ENCODE measurements at regions not wholly inside any gene's neighbourhood (a gene's known extent, or its start where the extent isn't known, plus 50 kb on each side); places are given as distances from the start of the nearest gene placed in this dataset.
"Not testable (repeated sequence)": the region's sequence is repeated elsewhere in the genome, so short reads cannot be mapped to it uniquely, and the experiment has no call there.

DNA sequence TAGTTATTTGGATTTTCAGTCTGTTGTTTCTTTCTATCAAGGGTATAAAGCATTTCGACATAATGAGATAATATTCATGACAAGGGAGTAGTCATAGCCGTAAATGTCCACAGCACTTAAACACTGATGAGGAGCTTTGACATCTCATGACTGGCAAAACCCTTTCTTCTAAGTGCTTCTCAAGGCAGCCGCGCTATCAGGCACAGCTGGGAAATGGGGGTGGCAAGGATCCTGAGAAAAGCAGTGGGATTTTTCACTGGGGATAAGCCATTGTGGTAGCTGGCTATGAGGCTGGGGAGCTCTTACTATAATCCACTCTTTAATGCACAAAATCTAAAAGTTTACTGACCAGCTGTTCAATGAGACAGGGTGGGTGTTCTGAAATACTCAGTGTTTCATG, 493.2 kb upstream of the KLF6 start:
- DNase-seq, result no peak
- Mint-ChIP-seq H3K9me3 (no peaks in the 10 kb centered on the region), H3K36me3 (ENCODE audit: low read depth) (no peaks in the 10 kb centered on the region), H3K4me3 (no peak overlapping the region), H3K4me1 (ENCODE audit: low read depth) (no peaks in the 10 kb centered on the region), H3K27ac (no peak overlapping the region), H3K27me3 (no peaks in the 10 kb centered on the region)
- no peak for ATAC-seq
- no peak for TF ChIP-seq CTCF (IDR thresholded peaks at IDR 0.05)
- intact Hi-C loops (cut with micrococcal nuclease), result no loop called here
- POLR2A ChIA-PET, result no interaction called here
- CTCF ChIA-PET, result no interaction called here

GRCh38 chr10:4276151-4276550, 491.1 kb upstream of the KLF6 start:
- DNase-seq, result no peak
- no peaks in the 10 kb centered on the region for H3K36me3 Mint-ChIP-seq (ENCODE audit: low read depth)
- no peaks in the 10 kb centered on the region for H3K9me3 Mint-ChIP-seq
- ChIA-PET POLR2A (no interaction called here), CTCF (no interaction called here)
- ATAC-seq, result no peak
- H3K4me1 Mint-ChIP-seq (ENCODE audit: low read depth), result no peaks in the 10 kb centered on the region
- peaks cover 1% of the 10 kb centered on the region for H3K27me3 Mint-ChIP-seq
- intact Hi-C loops (cut with micrococcal nuclease), result no loop called here
- no peak for TF ChIP-seq CTCF (IDR thresholded peaks at IDR 0.05)
- no peak overlapping the region for H3K4me3 Mint-ChIP-seq
- H3K27ac Mint-ChIP-seq, result no peak overlapping the region

DNA sequence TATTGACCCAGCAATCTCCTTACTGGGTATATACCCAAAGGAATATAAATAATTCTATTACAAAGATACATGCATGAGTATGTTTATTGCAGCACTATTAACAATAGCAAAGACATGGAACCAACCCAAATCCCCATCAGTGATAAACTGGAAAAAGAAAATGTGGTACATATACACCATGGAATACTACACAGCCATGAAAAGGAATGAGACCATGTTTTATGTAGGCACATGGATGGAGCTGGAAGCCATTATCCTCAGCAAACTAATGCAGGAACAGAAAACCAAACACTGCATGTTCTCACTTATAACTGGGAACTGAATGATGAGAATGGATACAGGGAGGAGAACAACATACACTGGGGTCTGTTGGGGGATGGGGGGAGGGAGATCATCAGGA, 489.7 kb upstream of the KLF6 start:
- H3K4me1 Mint-ChIP-seq (ENCODE audit: low read depth); H3K36me3 Mint-ChIP-seq (ENCODE audit: low read depth); DNase-seq; ATAC-seq; POLR2A ChIA-PET; H3K9me3 Mint-ChIP-seq; H3K27me3 Mint-ChIP-seq; intact Hi-C loops (cut with micrococcal nuclease); H3K4me3 Mint-ChIP-seq; H3K27ac Mint-ChIP-seq; CTCF ChIA-PET: not testable (repeated sequence)

DNA sequence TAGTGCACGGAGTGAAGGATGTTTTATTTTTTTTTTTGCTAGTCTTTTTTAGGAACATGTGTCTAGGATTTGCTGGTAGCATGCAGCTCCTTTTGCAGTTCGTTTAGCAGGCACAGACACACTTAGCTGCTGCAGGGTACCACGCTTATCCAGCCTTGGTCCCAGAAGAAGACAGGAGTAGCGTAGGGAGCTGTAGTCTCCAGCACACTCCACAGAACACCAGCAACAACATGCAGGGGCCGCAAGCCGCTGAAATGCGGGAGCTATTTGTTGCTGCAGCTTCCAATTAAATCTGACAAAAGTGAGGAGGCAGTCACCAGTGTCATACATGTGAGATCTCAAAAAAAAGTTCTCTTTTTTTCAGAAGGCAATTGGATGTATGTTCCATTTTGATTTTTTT, 486.2 kb upstream of the KLF6 start:
- Mint-ChIP-seq H3K4me1 (ENCODE audit: low read depth) (no peaks in the 10 kb centered on the region), H3K27me3 (peaks cover 9% of the 10 kb centered on the region), H3K9me3 (no peaks in the 10 kb centered on the region), H3K27ac (no peak overlapping the region), H3K4me3 (no peak overlapping the region), H3K36me3 (ENCODE audit: low read depth) (no peaks in the 10 kb centered on the region)
- CTCF ChIA-PET, result no interaction called here
- POLR2A ChIA-PET, result interaction anchor here (0.6 kb wide), 1 partner anchor 74 kb away, joined by 3 read pairs; no protein-coding TSS in a partner anchor
- ATAC-seq (no peak), DNase-seq (no peak)
- intact Hi-C loops (cut with micrococcal nuclease), result no loop called here
- no peak for TF ChIP-seq CTCF (IDR thresholded peaks at IDR 0.05)

DNA sequence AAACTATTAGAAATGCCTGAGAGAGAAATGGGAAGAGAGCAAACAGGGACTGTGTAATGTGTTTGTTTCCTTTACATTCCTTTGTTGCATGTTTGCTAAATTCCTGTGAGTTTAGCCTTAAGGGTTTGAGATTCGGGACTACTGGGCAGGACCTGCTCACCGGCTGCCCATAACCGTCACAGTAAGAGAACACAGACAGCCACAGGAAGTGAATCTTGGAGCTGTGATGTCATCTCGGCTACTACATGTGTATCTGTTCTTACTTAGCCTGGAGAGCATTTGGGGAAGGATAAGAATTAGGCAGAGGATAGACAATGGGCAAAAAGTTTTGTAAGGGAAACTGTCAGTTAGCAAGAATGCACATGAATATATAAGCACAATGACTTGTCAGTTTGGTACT, 485.1 kb upstream of the KLF6 start:
- ChIA-PET CTCF (no interaction called here), POLR2A (no interaction called here)
- Mint-ChIP-seq H3K27ac (no peak overlapping the region), H3K4me3 (no peak overlapping the region), H3K27me3 (peaks cover 9% of the 10 kb centered on the region), H3K4me1 (ENCODE audit: low read depth) (peaks cover 6% of the 10 kb centered on the region), H3K9me3 (no peaks in the 10 kb centered on the region), H3K36me3 (ENCODE audit: low read depth) (no peaks in the 10 kb centered on the region)
- intact Hi-C loops (cut with micrococcal nuclease), result no loop called here
- no peak for ATAC-seq
- DNase-seq, result no peak
- TF ChIP-seq CTCF (IDR thresholded peaks at IDR 0.05), result no peak

DNA sequence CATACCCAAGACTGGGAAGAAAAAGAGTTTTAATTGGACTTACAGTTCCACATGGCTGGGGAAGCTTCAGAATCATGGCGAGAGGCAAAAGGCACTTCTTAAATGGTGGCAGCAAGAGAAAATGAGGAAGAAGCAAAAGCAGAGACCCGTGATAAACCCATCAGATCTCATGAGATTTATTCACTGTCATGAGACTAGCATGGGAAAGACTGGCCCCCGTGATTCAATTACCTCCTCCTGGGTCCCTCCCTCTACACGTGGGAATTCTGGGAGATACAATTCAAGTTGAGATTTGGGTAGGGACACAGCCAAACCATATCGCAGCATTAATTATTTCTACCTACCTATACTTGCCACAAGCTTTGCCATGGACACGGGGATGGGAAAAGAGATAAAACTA, 483.5 kb upstream of the KLF6 start:
- H3K27ac Mint-ChIP-seq; H3K36me3 Mint-ChIP-seq (ENCODE audit: low read depth); H3K27me3 Mint-ChIP-seq; H3K4me1 Mint-ChIP-seq (ENCODE audit: low read depth); ATAC-seq; intact Hi-C loops (cut with micrococcal nuclease); H3K9me3 Mint-ChIP-seq; H3K4me3 Mint-ChIP-seq; CTCF ChIA-PET; POLR2A ChIA-PET; DNase-seq: not testable (repeated sequence)
